ENCODE measurements at regions not wholly inside any gene's neighbourhood (a gene's known extent, or its start where the extent isn't known, plus 50 kb on each side); places are given as distances from the start of the nearest gene placed in this dataset.

DNA sequence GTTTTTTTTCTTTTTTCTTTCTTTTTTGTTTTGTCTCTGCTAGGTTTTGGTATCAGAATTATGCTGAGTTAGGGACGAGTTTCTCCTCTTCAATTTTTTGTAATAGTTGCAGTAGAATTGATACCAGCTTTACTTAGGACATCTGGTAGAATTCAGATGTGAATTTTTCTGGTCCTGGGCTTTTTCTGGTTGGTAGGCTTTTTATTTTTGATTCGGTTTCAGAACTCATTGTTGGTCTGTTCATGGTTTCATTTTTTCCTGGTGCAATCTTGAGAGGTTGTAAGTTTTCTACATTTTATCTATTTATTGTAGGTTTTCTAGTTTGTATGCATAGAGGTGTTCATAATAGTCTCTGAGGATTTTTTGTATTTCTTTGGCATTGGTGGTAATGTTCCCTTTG, 498.1 kb upstream of the CPEB2 start:
- DNase-seq: no peak

DNA sequence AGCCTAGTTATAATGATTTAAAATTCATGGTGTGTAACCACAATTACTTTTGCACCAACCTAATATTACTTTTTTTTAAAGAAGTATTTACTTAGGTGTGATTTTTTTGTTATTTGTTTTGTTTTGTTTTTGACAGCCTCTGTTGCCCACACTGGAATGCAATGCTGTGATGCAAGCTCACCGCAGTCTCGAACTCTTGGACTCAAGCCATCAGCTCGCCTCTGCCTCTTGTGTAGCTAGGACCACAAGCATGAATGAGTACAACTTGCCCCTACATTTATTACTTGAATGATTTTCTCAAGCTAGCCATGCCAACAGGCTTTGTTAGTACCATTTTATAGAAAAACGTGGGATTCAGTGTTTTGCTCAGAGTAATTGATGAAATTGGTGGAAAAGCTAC, 488.8 kb upstream of the CPEB2 start:
- DNase-seq: no peak

DNA sequence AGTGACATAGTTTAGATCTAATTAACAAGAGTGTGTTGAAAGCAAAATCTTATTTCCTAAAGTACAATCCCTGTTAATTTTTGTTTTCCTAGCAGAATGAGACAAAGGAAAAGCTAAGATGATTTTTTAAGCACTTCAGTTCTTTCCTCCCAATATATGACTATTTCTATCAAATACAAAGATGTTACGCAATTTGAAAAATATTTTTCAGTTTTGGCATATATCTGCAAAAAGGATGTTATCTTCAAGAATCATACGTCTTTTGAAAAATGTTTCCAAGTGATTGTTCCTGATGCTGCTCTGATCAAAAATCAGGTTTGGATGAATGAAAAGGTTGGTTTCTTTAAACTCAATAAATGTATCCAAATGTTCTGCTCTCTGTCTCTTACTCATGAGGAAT, 486.7 kb upstream of the CPEB2 start:
- DNase-seq: no peak

DNA sequence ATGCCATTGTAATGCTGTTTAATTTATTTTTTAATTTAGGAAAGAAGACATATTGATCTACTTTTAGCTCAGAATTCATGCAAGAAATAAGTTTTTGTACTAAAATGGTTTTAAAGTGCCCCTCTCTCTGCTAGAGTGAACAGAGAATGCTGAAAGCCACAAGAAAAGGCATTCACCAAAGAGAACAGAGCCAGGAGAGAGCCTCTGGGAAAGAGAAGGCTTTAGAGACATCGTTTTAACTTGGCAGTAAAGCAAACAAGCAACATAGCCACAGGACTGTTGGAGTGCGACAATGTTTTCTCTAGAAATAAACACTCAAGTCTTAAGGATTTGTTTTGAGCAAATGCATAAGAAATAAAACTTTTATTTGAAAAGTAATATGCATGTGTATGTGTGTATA, 484.1 kb upstream of the CPEB2 start:
- no peak for DNase-seq

DNA sequence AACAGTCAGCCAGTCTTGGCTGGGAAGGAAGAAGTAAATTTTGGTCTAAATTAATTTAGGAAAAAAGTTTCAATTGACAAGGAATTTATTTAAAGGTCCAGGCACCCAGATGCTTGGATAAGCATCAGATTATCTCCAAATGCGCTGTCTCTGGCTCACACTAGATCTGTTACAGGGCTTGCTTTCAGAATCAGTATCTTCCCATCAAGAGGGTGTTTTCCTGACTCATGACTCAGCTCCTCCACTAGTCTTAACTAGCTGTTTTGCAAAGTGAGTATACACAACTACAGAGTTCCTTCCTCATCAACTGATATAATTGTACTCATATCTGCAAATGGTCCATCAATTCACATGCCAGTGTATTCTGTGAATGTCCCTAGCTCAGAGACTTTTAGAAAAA, 482.1 kb upstream of the CPEB2 start:
- DNase-seq: no peak

DNA sequence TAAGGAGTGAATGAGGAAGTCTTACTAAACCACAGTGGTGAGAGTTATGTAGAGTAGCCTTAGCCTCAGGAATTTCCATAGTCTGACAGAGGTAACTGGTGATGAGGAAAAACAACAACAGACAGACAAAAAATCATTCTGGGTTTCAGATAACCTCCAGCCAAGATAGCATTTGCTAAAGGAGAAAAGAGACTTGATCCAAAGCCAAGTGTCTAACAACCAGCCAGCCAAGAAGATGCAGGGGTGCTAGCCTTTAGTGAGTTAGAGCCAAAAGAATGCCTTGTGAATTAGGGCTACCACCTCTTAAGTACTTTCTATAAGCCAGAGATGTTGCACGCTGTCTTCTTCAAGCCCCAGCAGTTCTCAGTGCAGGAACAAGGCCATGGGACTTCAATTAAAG, 478.0 kb upstream of the CPEB2 start:
- no peak for DNase-seq

DNA sequence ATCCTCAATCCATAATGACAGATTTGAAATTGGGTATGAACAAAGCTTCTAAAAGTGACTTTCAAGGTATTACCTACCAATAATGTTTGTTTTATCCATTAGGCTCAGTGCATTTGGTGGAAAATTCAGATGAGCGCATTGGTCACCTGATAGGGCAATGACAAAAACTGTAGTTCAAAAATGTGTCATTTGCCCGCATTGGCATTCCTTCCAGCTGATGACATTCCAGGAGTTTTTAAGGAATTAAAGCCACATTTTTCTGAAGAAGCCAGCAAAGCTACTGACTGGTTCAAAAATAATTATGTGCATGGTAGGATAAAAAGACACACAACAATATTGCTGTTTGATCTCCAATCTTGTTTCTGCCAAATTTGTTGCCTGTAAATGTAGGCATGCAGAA, 473.4 kb upstream of the CPEB2 start:
- DNase-seq: no peak

DNA sequence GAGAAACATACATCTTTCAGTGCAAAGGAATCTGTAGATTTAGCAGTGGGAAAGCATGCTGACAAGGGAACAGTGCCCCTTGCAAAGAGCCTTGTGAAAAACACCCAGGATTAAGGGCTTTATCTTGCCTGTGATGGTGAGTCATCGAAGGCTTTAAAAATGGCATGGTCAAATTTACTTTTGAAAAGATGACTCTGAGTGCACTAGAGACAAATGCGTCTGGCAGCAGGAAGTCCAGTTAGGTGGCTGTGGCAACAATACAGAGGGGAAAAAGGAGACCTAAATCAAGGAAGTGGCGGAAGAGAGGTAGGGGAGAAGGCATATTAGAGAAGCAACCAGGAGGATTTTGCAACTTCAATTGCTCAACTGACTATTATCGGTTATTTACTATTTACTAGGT, 472.6 kb upstream of the CPEB2 start:
- no peak for DNase-seq

DNA sequence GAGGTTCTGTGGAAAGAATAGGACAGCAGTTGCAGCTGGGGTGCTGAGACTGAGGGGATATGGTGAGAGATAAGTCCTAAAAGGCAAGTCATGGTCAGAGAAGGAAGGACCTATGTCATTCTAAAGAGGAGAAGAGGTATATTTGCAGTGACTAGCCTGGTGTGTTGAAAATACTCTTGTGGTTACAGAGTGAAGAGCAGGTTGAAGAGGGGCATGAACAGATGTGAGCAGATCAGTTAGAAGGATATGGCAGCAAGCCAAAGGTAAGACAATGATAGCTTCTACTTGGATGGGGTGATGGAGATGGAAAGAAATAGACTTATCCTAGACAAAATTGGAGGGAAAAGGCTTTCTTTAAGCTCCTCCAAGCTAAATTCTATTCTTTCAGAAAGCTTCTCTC, 469.8 kb upstream of the CPEB2 start:
- DNase-seq: peak; percentile 71

DNA sequence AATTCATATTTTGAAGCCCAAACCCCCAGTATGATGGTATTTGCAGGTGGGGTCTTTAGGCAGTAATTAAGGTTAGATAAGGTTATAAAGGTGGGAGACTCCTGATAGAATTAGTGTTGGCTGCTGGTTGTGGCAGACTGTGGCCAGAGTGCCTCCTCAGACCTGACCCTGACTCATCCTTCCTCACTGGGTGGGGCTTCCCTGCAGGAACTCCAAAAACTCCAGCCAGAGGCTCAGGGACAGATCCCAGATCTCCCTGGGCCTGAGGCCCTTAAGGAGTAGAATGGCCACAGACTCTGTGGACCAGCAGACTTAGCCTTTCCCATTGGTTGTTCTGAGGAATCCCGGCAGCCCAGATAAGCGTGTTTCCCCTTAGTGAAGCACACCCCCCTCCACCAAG, 463.0 kb upstream of the CPEB2 start:
- DNase-seq: no peak

DNA sequence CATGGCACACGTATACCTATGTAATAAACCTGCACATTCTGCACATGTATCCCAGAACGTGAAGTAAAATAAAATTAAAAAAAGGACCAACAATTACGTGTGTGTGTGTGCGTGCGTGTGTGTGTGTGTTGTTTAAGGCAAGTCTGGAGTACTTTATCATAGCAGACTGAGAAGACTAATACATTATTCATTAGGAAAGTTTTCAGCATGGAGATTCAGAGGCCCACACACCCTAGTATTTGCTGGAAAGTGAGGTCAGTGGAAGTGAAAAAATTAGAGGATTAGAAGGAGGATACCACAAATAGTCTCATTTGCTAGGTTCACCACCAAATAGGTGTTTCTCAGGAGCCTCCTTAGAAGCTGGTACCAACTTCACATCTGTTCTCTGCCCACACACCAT, 457.1 kb upstream of the CPEB2 start:
- DNase-seq: no peak

DNA sequence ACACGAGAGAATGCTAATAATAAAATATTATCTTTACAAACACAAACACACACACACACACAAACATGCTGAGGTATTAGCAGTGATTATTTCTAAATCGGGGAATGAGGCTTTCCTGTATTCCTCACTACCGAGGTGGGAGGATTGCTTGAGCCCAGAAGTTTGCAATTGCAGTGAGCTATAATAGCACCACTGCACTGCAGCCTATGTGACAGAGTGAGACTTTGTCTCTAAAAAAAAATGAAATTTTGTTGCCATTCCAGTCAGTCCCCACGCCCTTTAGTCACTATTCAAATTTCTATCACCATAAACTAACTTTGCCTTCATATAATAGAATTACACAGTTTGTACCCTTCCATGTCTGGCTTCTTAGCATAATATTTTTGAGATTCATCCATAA, 456.5 kb upstream of the CPEB2 start:
- DNase-seq: no peak

DNA sequence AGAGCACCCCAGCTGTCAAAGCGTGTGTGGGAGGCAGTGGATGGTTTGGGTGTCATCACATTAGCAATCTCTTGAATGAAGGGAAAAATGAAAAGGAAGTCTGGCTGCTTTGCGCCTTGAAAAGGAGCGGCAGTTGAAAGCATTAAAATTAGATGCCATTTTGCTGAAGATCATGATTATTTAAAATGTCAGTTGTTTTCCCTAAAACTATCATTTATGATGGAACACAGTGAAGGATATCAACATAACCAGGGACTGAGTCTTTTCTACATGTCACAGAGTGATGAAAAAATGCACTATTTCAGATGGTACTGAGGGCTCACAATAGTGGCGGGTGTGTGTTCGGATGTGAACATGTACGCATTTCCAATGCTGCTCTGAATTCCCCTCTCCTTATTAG, 450.2 kb upstream of the CPEB2 start:
- DNase-seq: no peak

DNA sequence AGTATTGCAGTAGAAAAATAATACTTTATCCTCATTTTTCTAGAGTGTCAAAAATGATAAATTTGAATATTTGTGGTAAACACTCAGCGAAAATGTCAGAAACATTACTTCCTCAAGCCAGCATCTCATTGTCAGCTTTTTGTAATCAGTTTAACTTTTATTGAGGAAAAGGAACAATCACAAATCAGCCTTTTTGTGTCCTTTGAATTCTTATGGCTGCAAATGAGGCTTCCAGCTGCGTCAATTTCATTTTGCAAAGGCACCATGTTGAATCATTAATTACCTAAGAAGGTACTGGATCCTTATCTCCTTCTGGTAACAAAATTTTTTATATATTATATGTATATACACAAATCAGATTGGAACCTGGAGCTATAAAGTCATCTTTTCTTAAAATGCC, 442.6 kb upstream of the CPEB2 start:
- DNase-seq: no peak

DNA sequence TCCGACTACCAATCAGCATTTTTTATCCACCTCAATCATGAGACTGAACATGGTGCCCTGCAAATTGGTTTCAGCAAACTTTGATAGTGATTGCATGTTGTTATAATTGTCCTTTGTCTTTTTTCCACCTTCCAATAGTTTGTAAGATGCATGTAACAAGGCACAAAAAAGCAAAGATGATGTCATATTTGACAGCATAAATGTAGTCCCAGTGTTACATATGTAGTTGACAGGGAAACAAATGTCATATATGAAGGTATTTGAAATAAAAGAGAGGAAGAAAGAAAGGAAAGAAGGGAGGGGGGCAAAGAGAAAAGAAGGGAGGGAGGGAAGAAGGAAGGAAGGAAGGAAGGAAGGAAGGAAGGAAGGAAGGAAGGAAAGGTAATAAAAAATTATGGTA, 441.7 kb upstream of the CPEB2 start:
- DNase-seq: no peak

DNA sequence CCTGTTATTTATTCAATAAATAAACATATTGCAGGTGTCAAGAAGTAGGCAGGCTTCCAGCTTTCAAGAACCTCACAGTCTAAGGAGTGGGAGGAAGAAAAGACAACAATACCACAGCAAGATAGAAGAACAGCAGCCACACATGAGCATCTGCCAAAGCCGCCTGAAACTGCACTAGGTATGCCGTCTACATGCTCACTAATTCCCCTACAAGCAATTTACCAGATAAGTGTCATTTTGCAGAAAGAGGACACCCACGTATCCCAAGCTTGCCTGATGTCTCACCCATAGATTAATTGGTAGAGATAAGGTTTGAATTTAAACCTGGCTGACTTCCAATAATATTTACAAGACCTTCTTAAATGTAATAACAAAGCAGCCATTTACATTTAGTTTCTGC, 439.4 kb upstream of the CPEB2 start:
- DNase-seq: no peak

DNA sequence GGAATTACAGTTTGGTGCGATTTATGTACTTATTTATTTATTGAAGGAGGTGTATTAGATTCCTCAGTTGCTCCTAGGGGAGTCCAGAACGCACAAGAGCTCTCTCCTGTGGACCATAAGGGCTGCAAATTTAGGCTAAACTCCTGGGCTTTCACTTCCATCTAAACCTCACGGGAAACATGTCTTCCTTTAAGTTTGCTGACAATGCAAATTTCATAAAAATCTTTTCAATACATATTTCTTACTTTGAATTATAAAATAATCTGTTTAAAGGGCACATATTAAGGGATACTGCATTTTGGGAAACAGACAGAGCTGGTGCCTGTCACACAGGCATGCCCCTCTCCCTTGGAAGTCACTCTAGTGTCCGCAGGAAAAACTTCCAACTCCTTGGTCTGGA, 438.0 kb upstream of the CPEB2 start:
- DNase-seq: no peak

DNA sequence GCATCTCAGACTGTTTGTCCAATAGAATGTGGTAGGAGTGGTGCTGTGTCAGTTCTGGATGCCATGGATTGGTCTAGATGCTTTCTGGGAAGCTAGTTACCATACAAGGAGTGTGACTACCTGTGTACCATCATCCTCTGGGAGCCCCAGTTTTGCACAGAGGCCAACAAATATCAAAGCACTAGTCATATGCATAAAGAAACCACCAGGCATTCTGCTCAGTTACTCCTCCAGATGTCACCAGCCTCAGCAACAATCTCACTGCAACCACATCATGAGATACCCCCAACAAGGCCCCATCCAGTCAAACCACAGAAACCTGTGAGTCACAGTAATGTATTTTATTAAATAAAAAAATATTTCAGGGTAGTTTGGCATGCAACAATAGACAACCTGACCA, 435.8 kb upstream of the CPEB2 start:
- DNase-seq: no peak

DNA sequence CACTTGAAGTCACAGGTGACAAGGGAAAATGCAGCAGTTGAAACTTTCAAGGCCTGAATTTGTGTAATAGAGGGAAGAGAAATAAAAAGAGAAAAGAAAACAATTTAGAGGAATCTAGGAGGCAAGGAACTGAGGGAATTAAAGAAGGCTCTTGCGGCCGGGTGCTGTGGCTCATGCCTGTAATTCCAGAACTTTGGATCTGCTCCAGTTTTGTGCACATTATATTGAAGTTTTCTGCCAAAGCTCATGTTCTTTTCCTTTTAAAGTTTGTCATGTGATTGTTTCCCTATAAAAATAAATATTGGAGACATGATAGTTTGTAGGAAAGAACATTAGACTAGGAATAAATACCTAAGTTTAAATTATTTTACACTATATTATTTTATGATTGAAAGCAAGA, 433.9 kb upstream of the CPEB2 start:
- no peak for DNase-seq

DNA sequence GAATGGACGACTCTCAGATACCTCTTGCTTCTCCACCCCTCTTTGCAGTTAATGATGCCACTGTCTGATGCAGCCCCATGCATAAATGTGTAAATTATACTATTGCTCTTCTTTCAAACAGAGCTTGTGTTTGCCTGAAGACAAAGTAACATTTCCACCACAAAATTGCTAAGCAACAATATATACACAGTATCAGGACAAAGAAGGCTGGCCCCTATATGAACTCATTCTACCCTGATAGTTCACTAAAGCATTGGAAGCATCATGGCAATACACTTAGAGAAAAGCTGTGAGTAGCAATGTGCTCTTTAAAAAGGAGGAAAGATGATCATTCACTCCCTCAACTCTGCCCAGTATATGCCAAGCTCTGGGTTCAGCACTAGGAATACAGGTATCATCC, 427.0 kb upstream of the CPEB2 start:
- no peak for DNase-seq

DNA sequence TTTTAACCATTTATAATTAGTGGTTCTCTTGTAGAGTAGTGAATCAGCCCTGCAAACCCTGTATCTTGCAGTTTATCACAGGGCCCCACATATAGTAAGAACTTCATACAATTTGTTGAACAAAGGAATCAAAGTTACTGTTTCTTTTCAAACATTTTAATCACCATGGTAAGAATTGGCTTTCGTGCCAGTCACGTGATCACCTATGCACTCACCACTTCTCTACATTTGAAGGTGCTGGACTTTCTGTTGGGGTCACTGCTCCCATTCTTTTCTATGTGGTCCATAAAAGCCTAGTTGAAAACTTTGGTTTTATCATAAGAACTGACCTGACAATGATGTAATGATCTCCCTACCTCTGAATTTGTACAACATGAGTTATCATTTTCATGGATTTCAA, 426.4 kb upstream of the CPEB2 start:
- no peak for DNase-seq

DNA sequence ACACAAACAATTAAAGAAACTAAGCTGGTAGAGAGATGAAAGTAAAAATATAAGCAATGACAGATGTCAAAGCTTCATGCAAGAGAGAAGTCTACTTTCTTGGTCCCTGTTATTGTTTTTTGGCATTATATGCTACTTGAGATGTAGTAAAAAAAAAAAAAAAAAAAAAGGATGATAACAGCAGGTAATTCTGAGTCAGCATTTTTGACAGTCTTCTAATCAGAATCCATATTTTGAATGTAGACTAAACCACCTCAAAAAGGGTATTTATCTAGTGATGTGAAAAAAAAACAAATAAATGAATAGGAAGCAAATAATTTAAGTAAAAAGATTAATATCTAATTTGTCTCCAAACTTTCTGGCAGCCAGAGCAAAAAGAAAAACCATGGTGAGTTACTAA, 422.2 kb upstream of the CPEB2 start:
- no peak for DNase-seq

DNA sequence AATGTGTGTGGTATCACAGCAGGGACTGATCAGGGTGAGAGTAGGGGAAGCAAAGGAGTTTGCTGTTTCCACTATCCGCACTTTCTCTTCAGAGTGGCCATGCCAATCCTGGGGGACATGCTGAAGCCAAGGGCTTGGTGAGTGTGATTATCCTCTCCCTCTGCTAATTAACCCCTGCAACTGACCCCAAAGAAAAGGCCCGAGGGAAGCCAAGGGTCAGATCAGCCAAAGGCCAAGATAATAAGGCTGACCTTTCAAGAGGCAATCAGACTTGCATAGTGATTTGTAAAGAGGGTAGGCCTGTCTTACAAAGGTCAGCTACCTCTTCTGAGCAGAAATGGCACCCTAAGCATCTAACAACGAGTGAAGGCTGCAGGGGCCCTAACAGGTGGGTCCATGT, 420.5 kb upstream of the CPEB2 start:
- no peak for DNase-seq

DNA sequence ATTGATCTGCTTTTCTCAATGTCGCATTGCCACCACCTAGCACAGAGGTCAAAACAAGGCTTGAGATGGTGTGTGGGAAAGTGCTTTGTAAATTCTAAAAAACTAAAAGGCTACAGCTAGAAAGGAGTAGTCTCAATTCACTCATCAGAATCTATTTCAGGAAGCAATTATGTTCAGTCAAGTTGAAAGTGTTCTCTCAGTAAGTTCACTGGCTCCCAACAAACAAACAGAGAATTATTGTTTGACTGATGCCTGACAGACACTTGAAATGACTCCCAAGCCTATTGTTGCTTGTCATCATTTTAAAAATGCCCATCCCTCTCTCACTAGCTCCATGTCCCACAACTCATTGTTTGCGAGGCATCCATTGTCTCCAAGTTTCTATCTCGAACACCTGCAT, 419.6 kb upstream of the CPEB2 start:
- no peak for DNase-seq

DNA sequence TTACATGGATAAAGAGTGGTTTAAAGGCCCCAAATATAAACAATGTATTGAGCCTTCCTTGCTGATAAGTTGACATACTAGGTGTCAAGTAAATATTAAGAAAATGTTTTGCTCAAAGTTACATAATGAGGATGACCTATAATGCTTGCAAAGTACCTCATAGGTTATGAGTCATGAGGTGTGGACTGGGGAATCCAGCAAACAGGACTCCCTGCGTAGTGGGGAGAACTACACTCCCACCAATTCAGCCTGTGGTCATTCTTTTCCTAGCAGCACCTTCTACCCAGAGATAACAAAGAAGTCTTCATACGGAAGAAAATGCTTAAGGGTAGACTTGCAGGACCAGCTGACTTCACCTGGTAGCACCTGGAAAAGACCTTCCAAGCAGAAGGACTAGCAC, 418.9 kb upstream of the CPEB2 start:
- no peak for DNase-seq

DNA sequence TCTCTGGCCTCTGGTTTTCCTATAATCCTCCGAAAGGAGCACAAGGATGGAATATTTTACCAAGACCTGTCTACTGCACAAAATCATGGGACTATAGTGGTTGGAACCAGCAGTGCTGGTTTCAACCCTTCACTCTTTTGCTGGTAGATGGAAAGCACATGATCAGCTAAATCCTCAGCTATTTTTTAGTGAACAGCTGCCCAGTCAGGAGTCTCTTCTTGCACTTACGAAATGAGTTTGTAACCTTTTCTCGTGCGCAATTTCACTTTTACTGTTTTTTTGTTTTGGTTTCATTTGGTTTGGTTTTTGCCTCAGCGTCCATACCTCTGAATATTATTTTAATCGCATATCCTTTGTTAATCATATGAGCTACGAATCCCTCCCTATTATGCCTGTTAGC, 418.5 kb upstream of the CPEB2 start:
- DNase-seq: no peak

DNA sequence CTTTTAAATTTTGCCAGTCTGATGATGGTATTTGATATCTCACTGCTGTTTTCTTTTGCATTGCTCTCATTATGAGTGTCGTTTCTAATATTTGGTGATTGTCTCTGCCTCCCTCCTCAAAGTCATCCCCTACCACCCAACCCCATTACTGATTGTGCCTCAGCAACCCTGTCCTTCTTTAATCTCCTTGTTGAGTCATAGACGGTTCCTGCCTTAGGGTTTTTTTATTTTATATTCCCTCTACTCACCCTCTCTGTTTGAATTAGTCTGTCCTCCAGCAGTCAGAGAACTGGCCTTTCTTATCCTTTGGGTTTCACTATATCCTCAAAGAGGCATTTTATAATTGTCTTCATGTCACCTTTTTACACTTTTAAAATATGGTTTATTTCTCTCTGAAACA, 409.3 kb upstream of the CPEB2 start:
- no peak for DNase-seq
